Activated CD4-positive, alpha-beta T cell treated with anti-CD3 and anti-CD28 coated beads for 36 hours (primary cell): ENCODE measurements at regions not wholly inside any gene's neighbourhood (a gene's known extent, or its start where the extent isn't known, plus 50 kb on each side); places are given as distances from the start of the nearest gene placed in this dataset.

Source experiments
- ATAC-seq: fragments of 200-7000 bp; cut with Tn5 transposase; one replicate; pipeline ENCODE4 v1.10.0; 2021; ENCODE audit warnings: mild to moderate bottlenecking, moderate library complexity
- CTCF ChIA-PET: fragments of 350-600 bp; sonication (Branson Sonifier 250); formaldehyde crosslinking; loops from one replicate; lab custom pipeline; 2021; ENCODE audit warnings: antibody characterized with exemption; lab: Charles Lee
- POLR2A ChIA-PET: fragments of 350-600 bp; sonication (Branson Sonifier 250); formaldehyde crosslinking; loops from one replicate; lab custom pipeline; 2021; ENCODE audit warnings: antibody characterized with exemption, inconsistent platforms; lab: Charles Lee
- DNase-seq: peaks from one replicate; pipeline ENCODE4 v3.0.0-alpha.2; 2020
- H3K27ac Mint-ChIP-seq: one replicate; pipeline ENCODE4 v1.8.0; 2021; ENCODE audit warnings: mixed read lengths
- H3K27me3 Mint-ChIP-seq: one replicate; pipeline ENCODE4 v1.8.0; 2021; ENCODE audit warnings: mixed read lengths
- H3K36me3 Mint-ChIP-seq: one replicate; pipeline ENCODE4 v1.8.0; 2021; ENCODE audit warnings: low read depth, mixed read lengths
- H3K4me1 Mint-ChIP-seq: one replicate; pipeline ENCODE4 v1.8.0; 2021; ENCODE audit warnings: mixed read lengths
- H3K4me3 Mint-ChIP-seq: one replicate; pipeline ENCODE4 v1.8.0; 2021; ENCODE audit warnings: mild to moderate bottlenecking, moderate library complexity, mixed read lengths
- H3K9me3 Mint-ChIP-seq: one replicate; pipeline ENCODE4 v1.8.0; 2021; ENCODE audit warnings: low read depth, mixed read lengths
- intact Hi-C, 2 experiments: fragments of 100-400 bp; cut with DNase I in 1 of 2; cut with micrococcal nuclease in 1 of 2; formaldehyde crosslinking; loops; one replicate each; pipeline versions ENCODE4 v1.14.2 to v1.15.1; 2022 to 2024; cut with DNase I, micrococcal nuclease

GRCh38 chr1:80498673-80499072 is 1302.1 kb upstream of the ADGRL2 start:
- H3K27ac Mint-ChIP-seq, result no peak overlapping the region
- ATAC-seq (no peak), DNase-seq (no peak)
- CTCF ChIA-PET, result interaction anchor here (0.5 kb wide), 1 partner anchor 1718 kb away, joined by 3 read pairs; no protein-coding TSS in a partner anchor
- H3K4me3 Mint-ChIP-seq, result no peak overlapping the region
- POLR2A ChIA-PET, result no interaction called here
- no peaks in the 10 kb centered on the region for H3K4me1 Mint-ChIP-seq
- no peaks in the 10 kb centered on the region for H3K36me3 Mint-ChIP-seq
- intact Hi-C loops, result no loop called here
- no peaks in the 10 kb centered on the region for H3K27me3 Mint-ChIP-seq
- no peaks in the 10 kb centered on the region for H3K9me3 Mint-ChIP-seq

GRCh38 chr1:80495806-80496205 is 1304.9 kb upstream of the ADGRL2 start:
- no peaks in the 10 kb centered on the region for H3K4me1 Mint-ChIP-seq
- no peaks in the 10 kb centered on the region for H3K36me3 Mint-ChIP-seq
- ChIA-PET POLR2A (no interaction called here), CTCF (no interaction called here)
- DNase-seq (no peak), ATAC-seq (no peak)
- H3K27ac Mint-ChIP-seq, result no peak overlapping the region
- intact Hi-C loops, result no loop called here
- H3K4me3 Mint-ChIP-seq, result no peak overlapping the region
- no peaks in the 10 kb centered on the region for H3K9me3 Mint-ChIP-seq
- no peaks in the 10 kb centered on the region for H3K27me3 Mint-ChIP-seq

- intact Hi-C loops, result no loop called here
- H3K4me3 Mint-ChIP-seq, result no peak overlapping the region
- no peak for DNase-seq
- H3K27ac Mint-ChIP-seq, result no peak overlapping the region
- H3K9me3 Mint-ChIP-seq, result peaks cover 7% of the 10 kb centered on the region
- H3K4me1 Mint-ChIP-seq, result no peaks in the 10 kb centered on the region
- CTCF ChIA-PET, result no interaction called here
- ATAC-seq, result no peak
- POLR2A ChIA-PET, result no interaction called here
- no peaks in the 10 kb centered on the region for H3K36me3 Mint-ChIP-seq
- no peaks in the 10 kb centered on the region for H3K27me3 Mint-ChIP-seq
Measured at GRCh38 chr1:80472145-80472544, 1328.6 kb upstream of the ADGRL2 start.

GRCh38 chr1:80468356-80468755 is 1332.4 kb upstream of the ADGRL2 start:
- intact Hi-C loops, result no loop called here
- H3K36me3 Mint-ChIP-seq, result no peaks in the 10 kb centered on the region
- no peaks in the 10 kb centered on the region for H3K4me1 Mint-ChIP-seq
- CTCF ChIA-PET, result interaction anchor here (0.8 kb wide), 1 partner anchor 53 kb away, joined by 4 read pairs; no protein-coding TSS in a partner anchor
- DNase-seq (no peak), ATAC-seq (no peak)
- H3K27me3 Mint-ChIP-seq, result no peaks in the 10 kb centered on the region
- no peak overlapping the region for H3K4me3 Mint-ChIP-seq
- POLR2A ChIA-PET, result no interaction called here
- H3K9me3 Mint-ChIP-seq, result peaks cover 5% of the 10 kb centered on the region
- no peak overlapping the region for H3K27ac Mint-ChIP-seq

- Mint-ChIP-seq H3K27ac (no peak overlapping the region), H3K27me3 (no peaks in the 10 kb centered on the region), H3K4me1 (no peaks in the 10 kb centered on the region), H3K36me3 (no peaks in the 10 kb centered on the region), H3K9me3 (peaks cover 9% of the 10 kb centered on the region), H3K4me3 (no peak overlapping the region)
- ChIA-PET POLR2A (no interaction called here), CTCF (no interaction called here)
- DNase-seq (no peak), ATAC-seq (no peak)
- intact Hi-C loops, result no loop called here
Measured at GRCh38 chr1:80462006-80462405, 1338.7 kb upstream of the ADGRL2 start.

- no peaks in the 10 kb centered on the region for H3K36me3 Mint-ChIP-seq
- no peak overlapping the region for H3K27ac Mint-ChIP-seq
- DNase-seq, result no peak
- intact Hi-C loops, result no loop called here
- H3K4me1 Mint-ChIP-seq, result no peaks in the 10 kb centered on the region
- POLR2A ChIA-PET, result no interaction called here
- no peaks in the 10 kb centered on the region for H3K27me3 Mint-ChIP-seq
- CTCF ChIA-PET, result interaction anchor here (0.6 kb wide), 1 partner anchor 18 kb away, joined by 3 read pairs; no protein-coding TSS in a partner anchor
- H3K9me3 Mint-ChIP-seq, result peaks cover 10% of the 10 kb centered on the region
- ATAC-seq, result no peak
- H3K4me3 Mint-ChIP-seq, result no peak overlapping the region
Measured at GRCh38 chr1:80457409-80457808, 1343.3 kb upstream of the ADGRL2 start.

GRCh38 chr1:80453775-80454174 is 1347.0 kb upstream of the ADGRL2 start:
- Mint-ChIP-seq H3K4me3 (no peak overlapping the region), H3K9me3 (peaks cover 4% of the 10 kb centered on the region), H3K27me3 (no peaks in the 10 kb centered on the region), H3K4me1 (no peaks in the 10 kb centered on the region), H3K27ac (no peak overlapping the region), H3K36me3 (no peaks in the 10 kb centered on the region)
- DNase-seq, result no peak
- CTCF ChIA-PET, result no interaction called here
- POLR2A ChIA-PET, result no interaction called here
- intact Hi-C loops, result no loop called here
- no peak for ATAC-seq

GRCh38 chr1:80450711-80451110 is 1350.0 kb upstream of the ADGRL2 start:
- ChIA-PET CTCF (no interaction called here), POLR2A (no interaction called here)
- H3K36me3 Mint-ChIP-seq, result no peaks in the 10 kb centered on the region
- ATAC-seq (no peak), DNase-seq (no peak)
- no peak overlapping the region for H3K27ac Mint-ChIP-seq
- intact Hi-C loops, result no loop called here
- H3K9me3 Mint-ChIP-seq, result peaks cover 4% of the 10 kb centered on the region
- no peaks in the 10 kb centered on the region for H3K4me1 Mint-ChIP-seq
- no peak overlapping the region for H3K4me3 Mint-ChIP-seq
- no peaks in the 10 kb centered on the region for H3K27me3 Mint-ChIP-seq

- no peak overlapping the region for H3K4me3 Mint-ChIP-seq
- no peak for ATAC-seq
- peaks cover 2% of the 10 kb centered on the region for H3K9me3 Mint-ChIP-seq
- CTCF ChIA-PET, result no interaction called here
- intact Hi-C loops, result no loop called here
- POLR2A ChIA-PET, result no interaction called here
- H3K27me3 Mint-ChIP-seq, result no peaks in the 10 kb centered on the region
- no peaks in the 10 kb centered on the region for H3K36me3 Mint-ChIP-seq
- DNase-seq, result no peak
- H3K27ac Mint-ChIP-seq, result no peak overlapping the region
- H3K4me1 Mint-ChIP-seq, result no peaks in the 10 kb centered on the region
Measured at GRCh38 chr1:80448081-80448480, 1352.7 kb upstream of the ADGRL2 start.

GRCh38 chr1:80447526-80447925 is 1353.2 kb upstream of the ADGRL2 start:
- ATAC-seq (no peak), DNase-seq (no peak)
- ChIA-PET POLR2A (no interaction called here), CTCF (no interaction called here)
- no peaks in the 10 kb centered on the region for H3K36me3 Mint-ChIP-seq
- intact Hi-C loops, result no loop called here
- H3K4me1 Mint-ChIP-seq, result no peaks in the 10 kb centered on the region
- peaks cover 2% of the 10 kb centered on the region for H3K9me3 Mint-ChIP-seq
- no peak overlapping the region for H3K27ac Mint-ChIP-seq
- H3K27me3 Mint-ChIP-seq, result no peaks in the 10 kb centered on the region
- H3K4me3 Mint-ChIP-seq, result no peak overlapping the region

- POLR2A ChIA-PET, result no interaction called here
- no peak for ATAC-seq
- no peaks in the 10 kb centered on the region for H3K36me3 Mint-ChIP-seq
Measured at GRCh38 chr1:80445033-80445432, 1355.7 kb upstream of the ADGRL2 start.

GRCh38 chr1:80444171-80444570 is 1356.6 kb upstream of the ADGRL2 start:
- no peaks in the 10 kb centered on the region for H3K27me3 Mint-ChIP-seq
- H3K36me3 Mint-ChIP-seq, result no peaks in the 10 kb centered on the region
- no peak for ATAC-seq
- ChIA-PET POLR2A (no interaction called here), CTCF (no interaction called here)
- DNase-seq, result no peak
- H3K4me3 Mint-ChIP-seq, result no peak overlapping the region
- H3K4me1 Mint-ChIP-seq, result no peaks in the 10 kb centered on the region
- H3K27ac Mint-ChIP-seq, result no peak overlapping the region
- H3K9me3 Mint-ChIP-seq, result peaks cover 2% of the 10 kb centered on the region
- intact Hi-C loops, result no loop called here

More at GRCh38 chr1:80445033-80445432, 1355.7 kb upstream of the ADGRL2 start:
- Mint-ChIP-seq H3K27ac (no peak overlapping the region), H3K9me3 (peaks cover 2% of the 10 kb centered on the region), H3K27me3 (no peaks in the 10 kb centered on the region), H3K4me3 (no peak overlapping the region), H3K4me1 (no peaks in the 10 kb centered on the region)
- CTCF ChIA-PET, result no interaction called here
- intact Hi-C loops, result no loop called here
- DNase-seq, result no peak

- intact Hi-C loops, result no loop called here
- Mint-ChIP-seq H3K27me3 (no peaks in the 10 kb centered on the region), H3K36me3 (no peaks in the 10 kb centered on the region), H3K4me3 (no peak overlapping the region), H3K4me1 (no peaks in the 10 kb centered on the region), H3K27ac (no peak overlapping the region), H3K9me3 (no peaks in the 10 kb centered on the region)
- ChIA-PET POLR2A (no interaction called here), CTCF (no interaction called here)
- ATAC-seq (no peak), DNase-seq (no peak)
Measured at GRCh38 chr1:80441664-80442063, 1359.1 kb upstream of the ADGRL2 start.
